Endothelial cell of umbilical vein (primary cell): ENCODE measurements at regions not wholly inside any gene's neighbourhood (a gene's known extent, or its start where the extent isn't known, plus 50 kb on each side); places are given as distances from the start of the nearest gene placed in this dataset.

Experiments
- BruUV-seq: library from RNA; stranded (reverse); fragments of 400-500 nt; replicated peaks from 2 replicates; lab custom pipeline; 2021; lab: Mats Ljungman, UMichigan
- CTCF ChIA-PET: fragments of 300-600, 350-600 bp; sonication (Branson Sonifier 250); formaldehyde crosslinking; loops from one replicate; lab custom pipeline; 2021; ENCODE audit warnings: antibody characterized with exemption, inconsistent platforms; lab: Charles Lee
- POLR2A ChIA-PET: fragments of 300-600, 350-600 bp; sonication (Branson Sonifier 250); formaldehyde crosslinking; loops from one replicate; lab custom pipeline; 2021; ENCODE audit warnings: antibody characterized with exemption, inconsistent platforms; lab: Charles Lee
- DNase-seq: peaks from one replicate; pipeline ENCODE4 v3.0.0-alpha.2; 2011; ENCODE audit warnings: low read depth, low spot score
- FAIRE-seq: peaks from 2 replicates; lab custom pipeline; 2011; peaks lifted over from hg19 to GRCh38; lab: Jason Lieb, UNC
- H2AFZ ChIP-seq: 2 replicates; pipeline ENCODE4 v1.6.0; 2012; ENCODE audit warnings: low read depth, low read length, control low read depth, inconsistent platforms
- H3K27ac ChIP-seq: 2 replicates; pipeline ENCODE4 v1.5.1; 2011; ENCODE audit warnings: low read depth, mild to moderate bottlenecking, control low read depth, low read length, moderate library complexity; ENCODE audit not compliant: insufficient read depth
- H3K27me3 ChIP-seq, 2 experiments: 2 replicates each; pipeline versions ENCODE4 v1.6.0 to v1.6.1; 2011; ENCODE audit warnings: low read length in 2 of 2, mixed read lengths in 1 of 2; ENCODE audit not compliant: control insufficient read depth in 2 of 2, insufficient read depth in 2 of 2
- H3K36me3 ChIP-seq, 2 experiments: 2 replicates in 1 of 2; 3 replicates in 1 of 2; pipeline ENCODE4 v1.5.1; 2011; ENCODE audit warnings: low read length in 2 of 2, mild to moderate bottlenecking in 1 of 2, moderate library complexity in 1 of 2; ENCODE audit not compliant: control insufficient read depth in 2 of 2, insufficient read depth in 2 of 2; ENCODE audit errors: extremely low read depth in 1 of 2
- H3K4me1 ChIP-seq: 3 replicates; pipeline ENCODE4 v1.5.1; 2011; ENCODE audit warnings: mild to moderate bottlenecking, low read length; ENCODE audit not compliant: control insufficient read depth, insufficient read depth; ENCODE audit errors: extremely low read depth
- H3K4me2 ChIP-seq: 2 replicates; pipeline ENCODE4 v1.6.1; 2011; ENCODE audit warnings: low read length, control low read depth, mixed read lengths; ENCODE audit not compliant: insufficient read depth
- H3K4me3 ChIP-seq, 3 experiments: fragments of 200-600 bp in 1 of 3; sonication (generic), shearing (Covaris generic) in 1 of 3; replicated peaks in 1 of 3; 2 replicates each; pipeline ENCODE4 v1.5.1; 2011 to 2016; ENCODE audit warnings: control low read depth in 3 of 3, low read length in 3 of 3, mild to moderate bottlenecking in 2 of 3, inconsistent platforms in 1 of 3, low read depth in 1 of 3, moderate library complexity in 1 of 3; ENCODE audit not compliant: insufficient read depth in 1 of 3
- H3K79me2 ChIP-seq: 2 replicates; pipeline ENCODE4 v1.6.0; 2012; ENCODE audit warnings: low read length, inconsistent platforms; ENCODE audit not compliant: control insufficient read depth, insufficient read depth
- H3K9ac ChIP-seq: replicated peaks from 2 replicates; pipeline ENCODE3; 2011; ENCODE audit warnings: low read length, control low read depth; ENCODE audit not compliant: insufficient read depth; ENCODE audit errors: extremely low read depth
- H3K9me1 ChIP-seq: replicated peaks from 3 replicates; pipeline ENCODE4 v1.6.0; 2011; ENCODE audit warnings: mild to moderate bottlenecking, low read length; ENCODE audit not compliant: control insufficient read depth, insufficient read depth; ENCODE audit errors: extremely low read depth
- H3K9me3 ChIP-seq: replicated peaks from 2 replicates; pipeline ENCODE4 v1.5.1; 2012; ENCODE audit warnings: low read length, inconsistent platforms; ENCODE audit not compliant: control insufficient read depth, insufficient read depth
- H4K20me1 ChIP-seq: replicated peaks from 2 replicates; pipeline ENCODE3; 2011; ENCODE audit warnings: mild to moderate bottlenecking, low read length; ENCODE audit not compliant: control insufficient read depth, insufficient read depth; ENCODE audit errors: extremely low read depth
- EZH2 ChIP-seq: IDR thresholded peaks from 2 replicates; pipeline ENCODE4 v1.6.1; 2012; ENCODE audit warnings: borderline replicate concordance, low read depth, mild to moderate bottlenecking, moderate library complexity, low read length, inconsistent platforms; ENCODE audit not compliant: severe bottlenecking
- FOS ChIP-seq: IDR thresholded peaks from 2 replicates; pipeline ENCODE4 v1.6.1; 2011; ENCODE audit warnings: mild to moderate bottlenecking, low read length, moderate library complexity, borderline replicate concordance; ENCODE audit not compliant: insufficient read depth
- GATA2 ChIP-seq: IDR thresholded peaks from 2 replicates; pipeline ENCODE4 v1.7.0; 2011; ENCODE audit warnings: low read depth, mild to moderate bottlenecking, moderate library complexity, mixed read lengths, low read length; ENCODE audit not compliant: insufficient read length, insufficient read depth
- JUN ChIP-seq: IDR thresholded peaks from 2 replicates; pipeline ENCODE4 v1.6.1; 2011; ENCODE audit warnings: borderline replicate concordance, low read depth; ENCODE audit not compliant: insufficient read length, insufficient read depth
- MYC ChIP-seq: IDR thresholded peaks from one replicate; pipeline ENCODE4 v1.6.1; 2011; ENCODE audit warnings: mild to moderate bottlenecking, low read depth, low read length
- POLR2A ChIP-seq: IDR thresholded peaks from 2 replicates; pipeline ENCODE4 v1.6.1; 2012; ENCODE audit warnings: low read depth, mild to moderate bottlenecking, control low read depth, low read length
- POLR2AphosphoS5 ChIP-seq: IDR thresholded peaks from 2 replicates; pipeline ENCODE4 v1.6.1; 2012; ENCODE audit warnings: low read depth, mild to moderate bottlenecking, control low read depth, low read length, moderate library complexity; ENCODE audit not compliant: insufficient read depth
- dilution Hi-C: fragments of 300-500 bp; cut with MboI; formaldehyde crosslinking; loops from one replicate; pipeline ENCODE4 v1.15.0; 2019; ENCODE audit warnings: low sequenced_read_pairs; ENCODE audit not compliant: extremely low pct_ligation_motif_present
- intact Hi-C: fragments of 100-400 bp; cut with micrococcal nuclease; formaldehyde crosslinking; loops from one replicate; pipeline ENCODE4 v1.10.0; 2022
- TF ChIP-seq, protein P1 (sequence below): IDR thresholded peaks from 2 replicates; pipeline ENCODE4 v1.6.1; 2011; ENCODE audit not compliant: insufficient read depth, insufficient read length
- TF ChIP-seq, protein P2 (sequence below), 2 donors: IDR thresholded peaks; 1 replicate in 1 of 2; 2 replicates in 1 of 2; pipeline ENCODE4 v1.5.1; 2011; ENCODE audit warnings: low read length in 2 of 2, mild to moderate bottlenecking in 2 of 2, moderate library complexity in 2 of 2, control low read depth in 1 of 2, inconsistent platforms in 1 of 2, low read depth in 1 of 2; ENCODE audit not compliant: insufficient read depth in 1 of 2; ENCODE audit errors: extremely low read depth in 1 of 2

DNA sequence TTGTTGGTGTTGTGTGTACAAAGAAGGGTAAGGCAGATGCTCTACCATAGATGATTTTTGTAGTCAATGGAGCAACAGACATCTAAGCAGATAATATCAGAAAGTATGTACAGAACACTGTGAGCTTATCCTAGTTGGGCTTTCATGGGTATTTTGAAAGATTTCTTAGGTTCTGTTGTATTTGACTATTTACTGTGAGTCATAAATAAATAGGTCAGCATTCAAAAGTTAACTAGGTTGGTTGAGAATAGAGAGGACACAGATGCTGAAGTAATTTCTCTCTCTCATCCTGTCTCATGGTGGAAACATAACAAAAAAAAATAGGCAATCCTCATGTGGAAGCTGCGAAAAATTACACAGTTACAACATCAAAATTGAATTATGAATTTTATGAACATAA, 413.5 kb downstream of the CCDC91 start:
- Histone ChIP-seq H3K4me2 (no peak overlapping the region), H3K79me2 (no peaks in the 10 kb centered on the region), H3K36me3 (no peaks in the 10 kb centered on the region), H4K20me1 (no peaks in the 10 kb centered on the region), H3K9me1 (no peaks in the 10 kb centered on the region), H3K9me3 (no peaks in the 10 kb centered on the region), H2AFZ (no peak overlapping the region), H3K27me3 (no peaks in the 10 kb centered on the region), H3K4me1 (no peaks in the 10 kb centered on the region), H3K9ac (no peak overlapping the region), H3K27ac (no peak overlapping the region), H3K4me3 (no peak overlapping the region)
- dilution Hi-C loops, result no loop called here
- POLR2A ChIA-PET, result no interaction called here
- no TSS peak for BruUV-seq
- TF ChIP-seq MYC (no peak), POLR2AphosphoS5 (no peak), FOS (no peak), POLR2A (no peak), EZH2 (no peak)
- FAIRE-seq (no peak), DNase-seq (no peak)
- CTCF ChIA-PET, result no interaction called here
- intact Hi-C loops, result no loop called here

DNA sequence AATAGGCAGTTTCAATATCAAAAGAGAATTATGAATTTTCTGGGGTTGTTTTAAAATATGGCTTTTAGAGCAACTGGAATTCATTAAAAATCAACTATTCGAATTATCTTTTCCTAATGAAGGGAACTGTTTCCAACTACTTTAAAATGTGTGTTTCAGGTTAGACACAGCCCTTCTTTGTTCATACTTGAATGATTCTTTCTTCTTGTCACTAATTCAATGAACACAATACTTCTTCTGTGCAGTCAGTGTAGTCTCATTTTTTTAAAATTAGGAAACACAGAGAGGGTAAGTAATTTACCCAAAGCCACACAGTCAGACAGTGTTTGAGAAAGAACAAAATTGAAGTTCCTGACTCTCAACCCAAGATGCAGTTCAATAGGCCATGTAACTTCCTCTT, 414.0 kb downstream of the CCDC91 start:
- Histone ChIP-seq H3K9ac (no peak overlapping the region), H3K4me3 (no peak overlapping the region), H3K27me3 (no peaks in the 10 kb centered on the region), H2AFZ (no peak overlapping the region), H3K79me2 (no peaks in the 10 kb centered on the region), H3K9me3 (no peaks in the 10 kb centered on the region), H3K9me1 (no peaks in the 10 kb centered on the region), H3K4me1 (no peaks in the 10 kb centered on the region), H3K4me2 (no peak overlapping the region), H3K27ac (no peak overlapping the region), H3K36me3 (no peaks in the 10 kb centered on the region), H4K20me1 (no peaks in the 10 kb centered on the region)
- no TSS peak for BruUV-seq
- intact Hi-C loops (no loop called here), dilution Hi-C loops (no loop called here)
- no peak for FAIRE-seq
- ChIA-PET CTCF (no interaction called here), POLR2A (no interaction called here)
- no peak for DNase-seq
- TF ChIP-seq, protein P1, sequence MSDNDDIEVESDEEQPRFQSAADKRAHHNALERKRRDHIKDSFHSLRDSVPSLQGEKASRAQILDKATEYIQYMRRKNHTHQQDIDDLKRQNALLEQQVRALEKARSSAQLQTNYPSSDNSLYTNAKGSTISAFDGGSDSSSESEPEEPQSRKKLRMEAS, result no peak
- TF ChIP-seq POLR2A (no peak), MYC (no peak), EZH2 (no peak), JUN (no peak), GATA2 (no peak), FOS (no peak), POLR2AphosphoS5 (no peak)
- TF ChIP-seq, protein P2, sequence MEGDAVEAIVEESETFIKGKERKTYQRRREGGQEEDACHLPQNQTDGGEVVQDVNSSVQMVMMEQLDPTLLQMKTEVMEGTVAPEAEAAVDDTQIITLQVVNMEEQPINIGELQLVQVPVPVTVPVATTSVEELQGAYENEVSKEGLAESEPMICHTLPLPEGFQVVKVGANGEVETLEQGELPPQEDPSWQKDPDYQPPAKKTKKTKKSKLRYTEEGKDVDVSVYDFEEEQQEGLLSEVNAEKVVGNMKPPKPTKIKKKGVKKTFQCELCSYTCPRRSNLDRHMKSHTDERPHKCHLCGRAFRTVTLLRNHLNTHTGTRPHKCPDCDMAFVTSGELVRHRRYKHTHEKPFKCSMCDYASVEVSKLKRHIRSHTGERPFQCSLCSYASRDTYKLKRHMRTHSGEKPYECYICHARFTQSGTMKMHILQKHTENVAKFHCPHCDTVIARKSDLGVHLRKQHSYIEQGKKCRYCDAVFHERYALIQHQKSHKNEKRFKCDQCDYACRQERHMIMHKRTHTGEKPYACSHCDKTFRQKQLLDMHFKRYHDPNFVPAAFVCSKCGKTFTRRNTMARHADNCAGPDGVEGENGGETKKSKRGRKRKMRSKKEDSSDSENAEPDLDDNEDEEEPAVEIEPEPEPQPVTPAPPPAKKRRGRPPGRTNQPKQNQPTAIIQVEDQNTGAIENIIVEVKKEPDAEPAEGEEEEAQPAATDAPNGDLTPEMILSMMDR (IDR thresholded peaks at IDR 0.05; ENCODE audit: extremely low read depth in 1 of 2, insufficient read depth in 1 of 2, low read depth in 1 of 2, low read length in 2 of 2), result no peak
